Astrocyte of the spinal cord (primary cell): ENCODE measurements at regions not wholly inside any gene's neighbourhood (a gene's known extent, or its start where the extent isn't known, plus 50 kb on each side); places are given as distances from the start of the nearest gene placed in this dataset.
"Not testable (repeated sequence)": the region's sequence is repeated elsewhere in the genome, so short reads cannot be mapped to it uniquely, and the experiment has no call there.

ENCODE experiments used
- DNase-seq: peaks from one replicate; pipeline ENCODE4 v3.0.0; 2011; ENCODE audit warnings: low read depth, low spot score
- H3K4me3 ChIP-seq: 2 replicates; pipeline ENCODE4 v1.5.1; 2011; ENCODE audit warnings: low read depth, mild to moderate bottlenecking, low read length, moderate library complexity
- in situ Hi-C: cut with HindIII; loops from 2 replicates; pipeline ENCODE4 v1.10.0; 2017; ENCODE audit warnings: low sequenced_read_pairs
- TF ChIP-seq, protein P1 (sequence below): IDR thresholded peaks from 2 replicates; pipeline ENCODE4 v1.5.1; 2012; ENCODE audit warnings: low read depth, mild to moderate bottlenecking, low read length, inconsistent platforms

- in situ Hi-C loops, result no loop called here
- TF ChIP-seq, protein P1, sequence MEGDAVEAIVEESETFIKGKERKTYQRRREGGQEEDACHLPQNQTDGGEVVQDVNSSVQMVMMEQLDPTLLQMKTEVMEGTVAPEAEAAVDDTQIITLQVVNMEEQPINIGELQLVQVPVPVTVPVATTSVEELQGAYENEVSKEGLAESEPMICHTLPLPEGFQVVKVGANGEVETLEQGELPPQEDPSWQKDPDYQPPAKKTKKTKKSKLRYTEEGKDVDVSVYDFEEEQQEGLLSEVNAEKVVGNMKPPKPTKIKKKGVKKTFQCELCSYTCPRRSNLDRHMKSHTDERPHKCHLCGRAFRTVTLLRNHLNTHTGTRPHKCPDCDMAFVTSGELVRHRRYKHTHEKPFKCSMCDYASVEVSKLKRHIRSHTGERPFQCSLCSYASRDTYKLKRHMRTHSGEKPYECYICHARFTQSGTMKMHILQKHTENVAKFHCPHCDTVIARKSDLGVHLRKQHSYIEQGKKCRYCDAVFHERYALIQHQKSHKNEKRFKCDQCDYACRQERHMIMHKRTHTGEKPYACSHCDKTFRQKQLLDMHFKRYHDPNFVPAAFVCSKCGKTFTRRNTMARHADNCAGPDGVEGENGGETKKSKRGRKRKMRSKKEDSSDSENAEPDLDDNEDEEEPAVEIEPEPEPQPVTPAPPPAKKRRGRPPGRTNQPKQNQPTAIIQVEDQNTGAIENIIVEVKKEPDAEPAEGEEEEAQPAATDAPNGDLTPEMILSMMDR, result no peak
- DNase-seq, result no peak
- H3K4me3 ChIP-seq, result no peak overlapping the region
Observed at GRCh38 chrX:44690129-44690528, 147.5 kb upstream of the FUNDC1 start.

DNA sequence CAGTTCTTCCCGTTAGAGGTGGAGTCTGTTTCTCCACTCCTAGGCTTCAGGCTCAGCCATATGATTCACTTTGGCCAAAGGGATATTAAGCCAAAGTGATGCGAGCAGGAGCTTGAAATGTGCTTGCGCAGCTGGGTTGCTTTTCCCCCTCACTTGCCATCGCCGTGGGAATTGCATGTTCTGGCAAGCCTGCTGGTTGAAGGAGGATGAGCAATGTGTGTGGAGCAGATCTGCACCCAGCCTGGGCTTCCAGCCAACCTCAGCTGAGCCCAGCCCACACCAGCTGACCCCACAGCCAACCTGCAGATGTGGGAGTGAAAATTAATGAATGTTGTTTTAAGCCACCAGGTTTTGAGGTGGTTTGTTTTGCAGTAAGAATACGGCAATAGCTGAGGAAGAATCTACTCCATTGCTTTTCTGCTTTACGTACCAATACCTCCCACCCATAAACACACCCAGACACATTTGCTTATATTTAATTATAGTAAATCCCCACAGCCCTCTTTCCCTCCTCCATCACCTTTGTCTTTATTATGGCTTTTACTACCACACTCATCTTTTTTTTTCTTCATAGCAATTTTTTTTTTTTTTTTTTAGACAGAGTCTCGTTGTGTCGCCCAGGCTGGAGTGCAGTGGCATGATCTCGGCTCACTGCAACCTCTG, 132.8 kb upstream of the FUNDC1 start:
- DNase-seq, result peak; percentile 84
- no peak overlapping the region for H3K4me3 ChIP-seq
- TF ChIP-seq, protein P1, result no peak
- in situ Hi-C loops, result no loop called here

DNA sequence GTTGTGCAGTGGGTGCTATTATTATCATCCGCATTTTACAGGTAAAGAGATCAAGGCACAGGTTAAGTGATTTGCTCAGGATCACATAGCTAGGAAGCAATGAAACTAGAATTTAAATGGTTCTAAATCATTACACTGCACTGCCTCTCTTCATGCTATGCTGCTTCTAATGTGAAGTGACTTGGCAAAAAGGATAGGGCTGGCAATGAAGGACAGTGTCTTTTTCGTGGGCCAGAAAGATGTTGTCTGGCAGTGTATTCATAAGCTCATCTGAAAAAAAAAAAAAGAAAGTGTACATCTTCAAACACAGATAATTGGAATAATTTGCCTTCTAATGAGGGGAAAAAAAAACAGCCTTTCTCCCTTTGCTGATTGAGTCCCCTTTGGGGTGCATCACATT, 132.2 kb upstream of the FUNDC1 start:
- TF ChIP-seq, protein P1, result no peak
- DNase-seq, result no peak
- no peak overlapping the region for H3K4me3 ChIP-seq
- in situ Hi-C loops, result no loop called here

- no peak overlapping the region for H3K4me3 ChIP-seq
- in situ Hi-C loops, result no loop called here
- TF ChIP-seq, protein P1, result no peak
- DNase-seq, result no peak
Observed at GRCh38 chrX:44669626-44670025, 127.0 kb upstream of the FUNDC1 start.

GRCh38 chrX:44667771-44668170, 125.1 kb upstream of the FUNDC1 start:
- in situ Hi-C loops, result no loop called here
- no peak for DNase-seq
- H3K4me3 ChIP-seq, result no peak overlapping the region
- TF ChIP-seq, protein P1, result no peak

DNA sequence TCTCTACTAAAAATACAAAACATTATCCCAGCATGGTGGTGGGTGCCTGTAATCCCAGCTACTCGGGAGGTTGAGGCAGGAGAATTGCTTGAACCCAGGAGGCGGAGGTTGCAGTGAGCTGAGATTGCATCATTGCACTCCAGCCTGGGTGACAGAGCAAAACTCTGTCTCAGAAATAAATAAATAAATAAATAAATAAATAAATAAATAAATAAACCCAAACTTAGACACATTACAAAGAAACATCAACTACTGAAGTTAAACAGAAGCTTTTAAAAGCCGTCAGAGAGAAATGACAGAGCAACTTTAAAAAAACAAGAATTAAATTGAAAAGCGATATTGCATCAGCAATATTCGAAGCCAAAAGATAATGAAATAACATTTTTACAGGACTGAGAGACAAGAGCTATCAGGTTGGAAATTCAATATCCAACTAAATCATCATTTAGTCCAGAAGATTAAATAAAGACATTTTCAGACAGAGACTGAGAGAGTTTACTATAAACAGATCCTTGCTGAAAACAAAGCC, 115.1 kb upstream of the FUNDC1 start:
- in situ Hi-C loops, DNase-seq, H3K4me3 ChIP-seq: not testable (repeated sequence)

GRCh38 chrX:44651358-44651757, 108.7 kb upstream of the FUNDC1 start:
- TF ChIP-seq, protein P1, result no peak
- in situ Hi-C loops, result no loop called here

More at GRCh38 chrX:44651358-44651757, 108.7 kb upstream of the FUNDC1 start:
- DNase-seq, result no peak
- no peak overlapping the region for H3K4me3 ChIP-seq
